ENCODE measurements at regions not wholly inside any gene's neighbourhood (a gene's known extent, or its start where the extent isn't known, plus 50 kb on each side); places are given as distances from the start of the nearest gene placed in this dataset.

- DNase-seq (ENCODE audit: low read depth in 2 of 3, low spot score in 1 of 3) = no peak
These were observed 63.0 kb downstream of the NCOR2 start for GRCh38 chr12:124504273-124505000.

GRCh38 chr12:124503305-124503704, 64.1 kb downstream of the NCOR2 start:
- no peak for DNase-seq (ENCODE audit: low read depth in 2 of 3, low spot score in 1 of 3)

GRCh38 chr12:124502379-124502778, 65.0 kb downstream of the NCOR2 start:
- DNase-seq (ENCODE audit: low read depth in 2 of 3, low spot score in 1 of 3) = no peak

GRCh38 chr12:124501827-124502226, 65.6 kb downstream of the NCOR2 start:
- no peak for DNase-seq (ENCODE audit: low read depth in 2 of 3, low spot score in 1 of 3)

GRCh38 chr12:124501112-124501561, 66.3 kb downstream of the NCOR2 start:
- DNase-seq (ENCODE audit: low read depth in 2 of 3, low spot score in 1 of 3) = no peak

GRCh38 chr12:124499898-124500244, 67.5 kb downstream of the NCOR2 start:
- DNase-seq (ENCODE audit: low read depth in 2 of 3, low spot score in 1 of 3) = no peak

- DNase-seq (ENCODE audit: low read depth in 2 of 3, low spot score in 1 of 3) = no peak
These were observed 68.1 kb downstream of the NCOR2 start for GRCh38 chr12:124499190-124499753.

GRCh38 chr12:124498275-124499189, 68.9 kb downstream of the NCOR2 start:
- DNase-seq (ENCODE audit: low read depth in 2 of 3, low spot score in 1 of 3) = no peak

- no peak for DNase-seq (ENCODE audit: low read depth in 2 of 3, low spot score in 1 of 3)
These were observed 69.8 kb downstream of the NCOR2 start for GRCh38 chr12:124497658-124498057.

- no peak for DNase-seq (ENCODE audit: low read depth in 2 of 3, low spot score in 1 of 3)
These were observed 70.4 kb downstream of the NCOR2 start for GRCh38 chr12:124497039-124497438.

GRCh38 chr12:124496584-124496983, 70.8 kb downstream of the NCOR2 start:
- DNase-seq (ENCODE audit: low read depth in 2 of 3, low spot score in 1 of 3) = peak in 1 of 3 donors; percentile 14

- no peak for DNase-seq (ENCODE audit: low read depth in 2 of 3, low spot score in 1 of 3)
These were observed 72.0 kb downstream of the NCOR2 start for GRCh38 chr12:124495194-124495983.

- DNase-seq (ENCODE audit: low read depth in 2 of 3, low spot score in 1 of 3) = no peak
These were observed 72.7 kb downstream of the NCOR2 start for GRCh38 chr12:124494751-124495129.

- DNase-seq (ENCODE audit: low read depth in 2 of 3, low spot score in 1 of 3) = peak; percentile 54 to 64 (median 57)
These were observed 73.3 kb downstream of the NCOR2 start for GRCh38 chr12:124493809-124494750.

- DNase-seq (ENCODE audit: low read depth in 2 of 3, low spot score in 1 of 3) = no peak
These were observed 74.3 kb downstream of the NCOR2 start for GRCh38 chr12:124492879-124493808.

GRCh38 chr12:124491856-124492420, 75.5 kb downstream of the NCOR2 start:
- DNase-seq (ENCODE audit: low read depth in 2 of 3, low spot score in 1 of 3) = no peak

- DNase-seq (ENCODE audit: low read depth in 2 of 3, low spot score in 1 of 3) = no peak
These were observed 76.1 kb downstream of the NCOR2 start for GRCh38 chr12:124491310-124491709.

- DNase-seq (ENCODE audit: low read depth in 2 of 3, low spot score in 1 of 3) = no peak
These were observed 76.7 kb downstream of the NCOR2 start for GRCh38 chr12:124490584-124491305.
